MCF 10A (cell line): ENCODE measurements at regions not wholly inside any gene's neighbourhood (a gene's known extent, or its start where the extent isn't known, plus 50 kb on each side); places are given as distances from the start of the nearest gene placed in this dataset.

ENCODE experiments used
- BruUV-seq: library from RNA; stranded (reverse); fragments of 400-500 nt; replicated peaks from 2 replicates; lab custom pipeline; 2021; lab: Mats Ljungman, UMichigan
- CTCF ChIA-PET: fragments of 300-600 bp; sonication (Branson Sonifier 250); formaldehyde crosslinking; extraction: SDS; loops from one replicate; lab custom pipeline; 2021; ENCODE audit warnings: antibody characterized with exemption, inconsistent platforms; lab: Yijun Ruan, JAX
- POLR2A ChIA-PET: fragments of 300-600, 350-650 bp; sonication (Branson Sonifier 250); formaldehyde crosslinking; extraction: SDS; loops from one replicate; lab custom pipeline; 2020; ENCODE audit warnings: antibody characterized with exemption, inconsistent platforms; lab: Yijun Ruan, JAX
- DNase-seq: peaks from one replicate; pipeline ENCODE4 v3.0.0-alpha.2; 2018; ENCODE audit not compliant: unreplicated experiment
- H3K27ac Mint-ChIP-seq: one replicate; pipeline ENCODE4 v1.8.0; 2022; ENCODE audit warnings: mild to moderate bottlenecking, low read depth, mixed read lengths; ENCODE audit not compliant: unreplicated experiment
- H3K27me3 Mint-ChIP-seq: one replicate; pipeline ENCODE4 v1.8.0; 2022; ENCODE audit warnings: mixed read lengths; ENCODE audit not compliant: insufficient read depth, unreplicated experiment
- H3K36me3 Mint-ChIP-seq: one replicate; pipeline ENCODE4 v1.8.0; 2022; ENCODE audit warnings: mild to moderate bottlenecking, moderate library complexity, mixed read lengths; ENCODE audit not compliant: insufficient read depth, unreplicated experiment
- H3K4me1 Mint-ChIP-seq: one replicate; pipeline ENCODE4 v1.8.0; 2022; ENCODE audit warnings: mixed read lengths; ENCODE audit not compliant: insufficient read depth, unreplicated experiment
- H3K4me3 Mint-ChIP-seq: one replicate; pipeline ENCODE4 v1.8.0; 2022; ENCODE audit warnings: mild to moderate bottlenecking, moderate library complexity, mixed read lengths; ENCODE audit not compliant: unreplicated experiment
- H3K9me3 Mint-ChIP-seq: one replicate; pipeline ENCODE4 v1.8.0; 2022; ENCODE audit warnings: mixed read lengths; ENCODE audit not compliant: unreplicated experiment
- intact Hi-C: fragments of 100-400 bp; cut with micrococcal nuclease; formaldehyde crosslinking; loops from 2 replicates; pipeline ENCODE4 v1.14.1; 2022
- TF ChIP-seq, protein P1 (sequence below): fragments of 200-600 bp; IDR thresholded peaks from one replicate; pipeline ENCODE4 v1.8.0; 2022; ENCODE audit warnings: antibody characterized with exemption, mild to moderate bottlenecking; ENCODE audit not compliant: unreplicated experiment

DNA sequence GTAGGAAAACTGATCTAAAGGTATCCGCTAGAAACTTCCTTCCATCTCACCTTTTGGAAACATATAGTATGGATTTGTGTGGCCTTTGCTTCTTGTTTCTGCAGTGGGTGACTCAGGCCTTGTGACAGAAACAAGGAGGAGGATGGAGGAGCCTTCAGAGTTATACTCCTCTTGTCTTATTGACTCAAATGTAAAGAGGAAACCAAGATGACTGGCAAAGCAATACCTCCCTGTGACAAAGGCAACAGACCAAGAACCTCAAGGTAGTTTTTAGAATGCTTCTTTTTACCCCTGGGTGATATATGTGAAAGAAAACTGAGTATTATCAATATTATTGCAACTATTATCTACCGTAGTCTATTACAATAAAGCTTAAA is 123.3 kb upstream of the SLIT3 start:
- Mint-ChIP-seq H3K27ac (peak overlapping the region; percentile 20), H3K4me1 (peaks cover 21% of the 10 kb centered on the region), H3K36me3 (no peaks in the 10 kb centered on the region), H3K9me3 (no peaks in the 10 kb centered on the region), H3K27me3 (no peaks in the 10 kb centered on the region), H3K4me3 (no peak overlapping the region)
- ChIA-PET POLR2A (no interaction called here), CTCF (interaction anchor here (0.7 to 1.7 kb wide), 4 partner anchors 16 to 437 kb away, joined by 3 to 4 read pairs (median 4); no protein-coding TSS in a partner anchor)
- DNase-seq, result no peak
- no TSS peak for BruUV-seq
- TF ChIP-seq, protein P1, sequence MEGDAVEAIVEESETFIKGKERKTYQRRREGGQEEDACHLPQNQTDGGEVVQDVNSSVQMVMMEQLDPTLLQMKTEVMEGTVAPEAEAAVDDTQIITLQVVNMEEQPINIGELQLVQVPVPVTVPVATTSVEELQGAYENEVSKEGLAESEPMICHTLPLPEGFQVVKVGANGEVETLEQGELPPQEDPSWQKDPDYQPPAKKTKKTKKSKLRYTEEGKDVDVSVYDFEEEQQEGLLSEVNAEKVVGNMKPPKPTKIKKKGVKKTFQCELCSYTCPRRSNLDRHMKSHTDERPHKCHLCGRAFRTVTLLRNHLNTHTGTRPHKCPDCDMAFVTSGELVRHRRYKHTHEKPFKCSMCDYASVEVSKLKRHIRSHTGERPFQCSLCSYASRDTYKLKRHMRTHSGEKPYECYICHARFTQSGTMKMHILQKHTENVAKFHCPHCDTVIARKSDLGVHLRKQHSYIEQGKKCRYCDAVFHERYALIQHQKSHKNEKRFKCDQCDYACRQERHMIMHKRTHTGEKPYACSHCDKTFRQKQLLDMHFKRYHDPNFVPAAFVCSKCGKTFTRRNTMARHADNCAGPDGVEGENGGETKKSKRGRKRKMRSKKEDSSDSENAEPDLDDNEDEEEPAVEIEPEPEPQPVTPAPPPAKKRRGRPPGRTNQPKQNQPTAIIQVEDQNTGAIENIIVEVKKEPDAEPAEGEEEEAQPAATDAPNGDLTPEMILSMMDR, result no peak
- intact Hi-C loops, result loop anchor here (5.0 kb wide), 1 partner anchor 72 kb away; no protein-coding TSS in a partner anchor

DNA sequence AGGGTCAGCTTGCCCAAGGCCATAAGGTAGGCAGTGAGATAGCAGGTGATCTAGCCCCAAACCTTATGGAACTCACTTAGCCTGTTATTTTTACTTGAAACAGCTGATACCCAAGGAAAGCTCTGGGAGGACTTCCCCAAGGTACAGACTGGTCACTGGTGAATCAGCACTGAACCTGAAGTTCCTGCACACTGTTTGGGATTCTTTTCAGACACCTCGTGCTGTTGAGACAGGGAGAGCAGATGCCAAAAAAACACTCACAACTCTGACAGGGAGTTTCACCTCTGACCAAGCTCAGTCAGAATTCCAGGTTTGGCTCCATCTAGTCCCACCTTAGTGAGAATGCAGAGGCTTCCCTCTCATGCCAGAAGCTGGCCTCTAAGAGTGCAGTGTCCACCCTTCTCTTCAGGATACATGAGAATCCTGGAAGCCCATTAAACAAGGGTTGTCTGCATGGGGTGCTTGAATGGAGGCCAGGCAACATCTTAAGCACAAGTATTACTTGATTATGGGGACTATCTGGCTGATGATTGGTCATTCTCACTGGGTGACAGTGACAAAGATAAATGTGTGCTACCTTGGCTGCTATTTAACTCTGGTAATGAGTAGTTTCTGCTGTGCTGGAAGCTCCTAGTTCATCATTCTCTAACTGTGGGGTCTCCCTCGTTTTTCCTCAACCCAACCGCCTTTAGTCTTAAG is 122.8 kb upstream of the SLIT3 start:
- Mint-ChIP-seq H3K4me3 (no peak overlapping the region), H3K9me3 (no peaks in the 10 kb centered on the region), H3K36me3 (no peaks in the 10 kb centered on the region), H3K27ac (peak overlapping the region; percentile 20), H3K4me1 (peaks cover 16% of the 10 kb centered on the region), H3K27me3 (no peaks in the 10 kb centered on the region)
- TF ChIP-seq, protein P1, result no peak
- DNase-seq, result no peak
- ChIA-PET POLR2A (interaction anchor here (0.6 kb wide), 1 partner anchor 74 kb away, joined by 3 read pairs; no protein-coding TSS in a partner anchor), CTCF (interaction anchor here (0.6 to 1.7 kb wide), 5 partner anchors 17 to 614 kb away, joined by 3 to 4 read pairs (median 3); no protein-coding TSS in a partner anchor)
- intact Hi-C loops, result loop anchor here (5.0 kb wide), 1 partner anchor 71 kb away; no protein-coding TSS in a partner anchor
- BruUV-seq, result no TSS peak

DNA sequence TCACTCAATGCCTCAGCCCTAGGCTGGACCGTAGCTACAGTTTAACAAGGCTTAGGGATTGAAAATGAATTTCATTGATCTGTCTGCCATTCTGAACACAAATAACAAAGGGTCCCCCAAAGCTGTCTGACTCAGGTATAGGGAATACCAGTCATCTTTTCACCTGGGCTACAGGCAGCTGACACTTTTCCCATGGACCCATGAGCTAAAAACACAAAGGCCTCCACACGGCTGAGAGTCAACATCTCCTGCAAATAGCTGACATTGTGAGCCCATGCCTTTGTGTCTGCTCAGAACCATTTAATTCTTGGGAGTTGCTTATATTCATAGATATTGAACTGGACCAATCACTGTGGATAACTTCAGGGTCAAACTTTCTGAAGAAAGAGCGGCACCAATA is 121.1 kb upstream of the SLIT3 start:
- intact Hi-C loops, result loop anchor here (5.0 kb wide), 1 partner anchor 70 kb away; no protein-coding TSS in a partner anchor
- H3K36me3 Mint-ChIP-seq, result peaks cover 5% of the 10 kb centered on the region
- TF ChIP-seq, protein P1, result no peak
- H3K27ac Mint-ChIP-seq, result no peak overlapping the region
- ChIA-PET CTCF (interaction anchor here (0.5 to 0.9 kb wide), 2 partner anchors 13 to 26 kb away, joined by 3 read pairs; no protein-coding TSS in a partner anchor), POLR2A (no interaction called here)
- BruUV-seq, result no TSS peak
- DNase-seq, result no peak
- peaks cover 15% of the 10 kb centered on the region for H3K4me1 Mint-ChIP-seq
- H3K9me3 Mint-ChIP-seq, result no peaks in the 10 kb centered on the region
- no peaks in the 10 kb centered on the region for H3K27me3 Mint-ChIP-seq
- H3K4me3 Mint-ChIP-seq, result no peak overlapping the region

DNA sequence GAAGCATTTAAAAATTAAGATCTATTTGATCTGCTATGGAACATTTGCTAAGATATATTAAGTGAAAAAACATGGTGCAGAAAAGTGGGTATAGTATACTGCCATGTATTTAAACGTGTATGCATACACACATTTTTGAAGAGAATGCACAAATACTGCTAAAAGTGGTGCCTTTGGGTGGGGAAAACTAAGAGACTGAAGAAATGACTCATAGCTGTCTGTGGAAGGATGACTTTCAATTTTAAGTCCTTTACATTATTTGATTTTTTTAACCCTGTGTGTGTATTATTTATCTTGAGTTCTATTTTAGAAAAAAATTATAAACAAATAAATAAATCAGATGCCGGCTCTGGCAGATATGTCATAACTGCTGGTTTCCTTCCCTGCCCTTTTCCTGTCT is 120.7 kb upstream of the SLIT3 start:
- Mint-ChIP-seq H3K9me3 (no peaks in the 10 kb centered on the region), H3K4me3 (no peak overlapping the region), H3K27ac (no peak overlapping the region), H3K4me1 (peaks cover 15% of the 10 kb centered on the region), H3K36me3 (peaks cover 5% of the 10 kb centered on the region), H3K27me3 (no peaks in the 10 kb centered on the region)
- no TSS peak for BruUV-seq
- no peak for DNase-seq
- ChIA-PET CTCF (interaction anchor here (0.9 kb wide), 1 partner anchor 25 kb away, joined by 3 read pairs; no protein-coding TSS in a partner anchor), POLR2A (no interaction called here)
- TF ChIP-seq, protein P1, result no peak
- intact Hi-C loops, result loop anchor here (5.0 kb wide), 1 partner anchor 69 kb away; no protein-coding TSS in a partner anchor
